H1 (cell line): ENCODE measurements at regions not wholly inside any gene's neighbourhood (a gene's known extent, or its start where the extent isn't known, plus 50 kb on each side); places are given as distances from the start of the nearest gene placed in this dataset.

Experiments
- CTCF ChIP-seq, 3 experiments: IDR thresholded peaks; 1 replicate in 2 of 3; 2 replicates in 1 of 3; pipeline versions ENCODE4 v1.5.1 to v1.6.1; 2011; ENCODE audit warnings: low read length in 3 of 3, mild to moderate bottlenecking in 3 of 3, inconsistent platforms in 2 of 3, low read depth in 1 of 3, moderate library complexity in 1 of 3; ENCODE audit not compliant: insufficient read depth in 1 of 3; ENCODE audit errors: control extremely low read depth in 1 of 3
- EP300 ChIP-seq, 2 experiments: IDR thresholded peaks; 1 replicate in 1 of 2; 2 replicates in 1 of 2; pipeline ENCODE4 v1.6.1; 2011 to 2012; ENCODE audit warnings: low read depth in 2 of 2, low read length in 2 of 2, mild to moderate bottlenecking in 2 of 2, borderline replicate concordance in 1 of 2, inconsistent platforms in 1 of 2, moderate library complexity in 1 of 2
- EZH2 ChIP-seq: fragments of 200-600 bp; sonication (generic); IDR thresholded peaks from 2 replicates; pipeline ENCODE4 v1.7.1; 2012; ENCODE audit warnings: low read depth, mild to moderate bottlenecking, moderate library complexity, low read length, inconsistent platforms; ENCODE audit not compliant: severe bottlenecking
- HDAC2 ChIP-seq, 2 experiments: fragments of 300-600 bp in 1 of 2; sonication (generic) in 1 of 2; IDR thresholded peaks; 2 replicates each; pipeline ENCODE4 v1.6.1; 2011 to 2012; ENCODE audit warnings: low read depth in 2 of 2, low read length in 2 of 2, mild to moderate bottlenecking in 2 of 2, moderate library complexity in 2 of 2, borderline replicate concordance in 1 of 2, inconsistent platforms in 1 of 2
- JUN ChIP-seq: IDR thresholded peaks from 2 replicates; pipeline ENCODE4 v1.6.1; 2011; ENCODE audit warnings: low read depth, mild to moderate bottlenecking, improper control_type of control experiment, low read length
- JUND ChIP-seq: IDR thresholded peaks from 2 replicates; pipeline ENCODE4 v1.6.1; 2011; ENCODE audit warnings: mild to moderate bottlenecking, improper control_type of control experiment, low read length
- MAFK ChIP-seq: IDR thresholded peaks from 2 replicates; pipeline ENCODE4 v1.6.1; 2012; ENCODE audit warnings: low read depth, mild to moderate bottlenecking, improper control_type of control experiment, low read length
- POLR2AphosphoS5 ChIP-seq: IDR thresholded peaks from 2 replicates; pipeline ENCODE4 v1.6.1; 2011; ENCODE audit warnings: low read depth, low read length
- SRF ChIP-seq: IDR thresholded peaks from 2 replicates; pipeline ENCODE4 v1.6.1; 2011; ENCODE audit warnings: mild to moderate bottlenecking, low read depth, low read length, moderate library complexity
- TAF1 ChIP-seq: IDR thresholded peaks from 2 replicates; pipeline ENCODE4 v1.6.1; 2011; ENCODE audit warnings: mild to moderate bottlenecking, low read depth, low read length
- ZNF274 ChIP-seq: IDR thresholded peaks from 2 replicates; pipeline ENCODE4 v1.7.0; 2012; ENCODE audit warnings: low read length, borderline replicate concordance; ENCODE audit errors: extremely low read depth

- TF ChIP-seq MAFK (no peak), POLR2AphosphoS5 (no peak), JUND (no peak), SRF (no peak), TAF1 (no peak), ZNF274 (no peak), EZH2 (no peak), CTCF (IDR thresholded peaks at IDR 0.05; ENCODE audit: control extremely low read depth in 1 of 3, insufficient read depth in 1 of 3, low read depth in 1 of 3, low read length in 3 of 3) (no peak), JUN (no peak), EP300 (IDR thresholded peaks at IDR 0.05; ENCODE audit: borderline replicate concordance in 1 of 2, low read depth in 2 of 2, low read length in 2 of 2) (no peak), HDAC2 (IDR thresholded peaks at IDR 0.05; ENCODE audit: borderline replicate concordance in 1 of 2, low read depth in 2 of 2, low read length in 2 of 2) (no peak)
Observed at GRCh38 chr4:79495447-79495846, 87.4 kb upstream of the GK2 start.
